DMS 273 (cell line): ENCODE measurements at regions not wholly inside any gene's neighbourhood (a gene's known extent, or its start where the extent isn't known, plus 50 kb on each side); places are given as distances from the start of the nearest gene placed in this dataset.
"Not testable (repeated sequence)": the region's sequence is repeated elsewhere in the genome, so short reads cannot be mapped to it uniquely, and the experiment has no call there.

Source experiments
- DNase-seq: peaks from one replicate; lab custom pipeline; 2025; ENCODE audit not compliant: unreplicated experiment; lab: John Stamatoyannopoulos, UW

DNA sequence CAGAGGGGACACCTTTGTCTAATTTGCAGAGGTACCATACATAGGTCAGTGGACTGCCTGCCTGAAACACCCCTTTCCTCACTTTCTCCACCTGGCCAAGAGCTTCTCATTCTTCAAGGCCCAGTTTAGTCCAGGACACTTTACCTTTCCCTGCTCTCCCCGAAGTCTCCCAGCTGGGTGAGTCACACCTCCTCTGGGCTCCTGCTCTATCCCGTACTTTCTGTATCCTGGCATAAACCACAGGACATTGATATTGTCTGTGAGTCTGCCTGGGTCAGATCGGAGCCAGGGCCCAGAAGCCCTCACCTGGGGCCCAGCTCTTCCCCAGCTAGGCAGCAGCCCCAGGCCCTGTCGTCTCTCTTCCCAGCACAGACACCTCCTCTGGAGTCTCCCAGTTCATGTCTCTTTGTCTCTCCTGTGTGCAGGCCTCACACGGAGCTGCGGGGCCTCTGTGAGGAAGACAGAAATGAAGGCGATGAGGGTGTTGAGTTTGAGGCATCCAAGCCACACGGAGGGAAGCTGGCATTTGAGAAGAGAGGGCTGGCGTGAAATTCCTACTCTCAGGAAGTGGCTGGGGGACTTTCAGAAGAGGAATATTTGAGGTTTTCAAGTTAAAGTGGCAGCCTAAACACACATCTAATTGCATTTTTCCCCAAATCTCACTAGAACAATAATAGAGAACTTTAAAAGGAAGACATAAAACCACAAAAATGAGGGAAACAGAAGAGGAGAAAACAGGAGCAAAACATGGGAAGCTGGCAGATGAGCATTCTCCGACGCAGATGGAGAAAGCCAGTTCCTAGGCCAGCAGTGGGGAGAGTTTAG is 79.6 kb upstream of the LAPTM4A start:
- DNase-seq: no peak

- no peak for DNase-seq
Measured at GRCh38 chr2:20130160-20130560, 78.7 kb upstream of the LAPTM4A start.

DNA sequence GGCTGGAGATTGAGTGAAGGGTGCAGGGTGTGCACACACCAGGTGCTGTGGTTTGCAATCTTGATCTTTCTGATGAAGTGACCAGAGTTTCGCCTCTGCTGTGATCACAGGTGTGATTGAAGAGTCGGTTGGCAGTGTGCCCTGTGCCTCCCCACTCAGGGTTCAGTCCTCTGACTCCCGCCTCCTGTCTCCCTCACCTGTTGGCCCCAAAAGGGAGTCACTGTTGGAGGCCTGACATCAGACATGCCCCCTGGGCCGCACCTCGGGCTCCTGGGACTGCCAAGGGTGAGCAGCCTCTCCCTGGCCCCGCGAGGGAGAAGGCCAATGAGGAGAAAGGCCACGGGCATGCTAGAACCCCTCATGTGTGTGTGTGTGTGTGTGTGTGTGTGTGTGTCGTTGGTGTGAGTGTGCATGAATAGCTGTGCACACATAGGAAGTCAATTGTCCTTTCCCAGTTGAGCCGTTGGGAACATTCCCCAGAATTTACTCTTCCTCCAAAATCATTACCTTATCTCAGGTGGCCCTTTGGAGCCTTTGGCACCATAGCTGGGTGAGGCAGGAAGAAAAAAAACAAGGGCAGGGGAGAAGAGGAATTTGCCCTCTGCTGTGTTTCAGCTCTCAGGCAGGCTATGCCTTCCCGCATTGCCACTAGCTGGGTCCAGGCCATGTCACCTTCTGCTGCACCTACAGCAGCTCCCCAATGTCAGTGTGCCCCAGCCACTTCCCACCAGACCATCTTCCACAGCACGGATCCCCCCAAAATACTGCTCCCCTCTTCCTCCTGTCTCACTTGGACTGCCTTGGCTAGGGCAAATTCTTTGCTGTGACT is 78.1 kb upstream of the LAPTM4A start:
- DNase-seq: no peak

DNA sequence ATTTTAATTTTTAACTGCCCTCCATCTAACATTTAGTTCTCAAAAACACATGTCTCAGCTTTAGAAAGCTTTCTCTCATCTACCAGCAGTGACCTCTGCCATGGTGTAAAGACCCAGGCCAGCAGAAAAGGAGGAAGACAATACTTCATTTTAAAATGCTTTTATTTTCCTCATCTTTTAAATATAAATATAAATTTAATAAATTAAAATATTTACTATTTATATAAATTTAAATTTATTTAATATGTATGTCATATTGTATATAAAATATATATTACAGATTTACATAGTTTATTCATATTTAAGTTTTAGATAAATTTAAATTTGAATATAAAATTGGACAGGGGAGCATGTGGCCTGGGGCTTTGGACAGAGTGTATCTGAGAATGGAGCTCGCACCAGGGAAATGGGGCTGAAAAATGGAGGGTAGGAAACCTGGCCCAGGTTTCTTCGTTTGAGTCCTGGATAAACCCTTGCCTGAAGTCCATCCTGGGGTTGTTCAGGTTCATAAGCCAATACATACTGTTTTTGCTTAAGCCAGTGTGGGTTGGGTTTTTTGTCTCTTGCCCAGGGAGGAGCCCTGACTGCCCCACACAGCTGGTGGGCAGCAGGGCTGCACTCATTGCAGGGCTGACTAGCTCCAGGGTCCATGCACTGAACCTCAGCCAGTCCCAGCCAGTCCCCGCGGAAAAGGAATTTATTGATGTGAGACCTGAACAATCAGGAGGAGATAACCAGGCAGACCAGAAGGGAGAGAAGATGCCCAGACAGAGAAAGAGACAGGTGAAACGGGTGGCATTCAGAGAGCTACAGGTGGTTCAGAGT is 77.3 kb upstream of the LAPTM4A start:
- no peak for DNase-seq

GRCh38 chr2:20126469-20126868 is 75.0 kb upstream of the LAPTM4A start:
- no peak for DNase-seq

DNA sequence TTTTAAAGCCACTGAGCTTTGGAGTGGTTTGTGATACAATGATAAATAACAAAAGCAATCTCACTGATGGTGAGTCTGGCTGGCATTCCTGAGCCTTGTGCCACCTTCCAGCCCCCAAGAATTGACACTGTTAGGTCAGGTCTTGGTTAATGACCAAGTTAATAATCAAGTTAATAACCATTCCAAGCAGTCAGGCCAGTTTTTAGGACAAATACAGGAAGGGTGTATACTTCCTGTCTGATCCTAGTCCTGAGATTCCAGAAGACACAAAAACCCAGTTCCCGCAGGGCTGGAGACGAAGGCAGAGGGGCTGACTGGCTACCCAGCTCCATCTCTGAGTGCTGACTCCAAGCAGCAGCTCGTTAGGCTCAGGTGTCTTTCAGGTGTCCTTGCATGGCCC is 74.6 kb upstream of the LAPTM4A start:
- no peak for DNase-seq

- DNase-seq: no peak
Measured at GRCh38 chr2:20125616-20126015, 74.2 kb upstream of the LAPTM4A start.

DNA sequence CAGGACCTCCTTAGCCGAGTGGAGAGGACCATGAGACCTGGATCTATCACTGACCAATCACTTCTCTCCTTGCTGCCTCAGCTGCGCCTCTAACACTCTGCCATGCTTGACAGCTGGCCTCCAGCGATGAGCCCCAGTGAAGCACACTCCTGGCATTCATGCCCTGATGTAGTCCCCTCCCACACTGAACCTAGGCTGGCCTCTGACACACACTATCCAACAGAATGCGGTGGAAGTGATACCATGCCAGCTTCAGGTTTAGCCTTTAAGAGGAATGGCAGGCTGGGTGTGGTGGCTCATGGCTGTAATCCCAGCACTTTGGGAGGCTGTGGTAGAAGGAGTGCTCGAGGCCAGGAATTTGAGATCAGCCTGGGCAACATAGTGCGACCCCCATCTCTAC is 73.7 kb upstream of the LAPTM4A start:
- DNase-seq: no peak

DNA sequence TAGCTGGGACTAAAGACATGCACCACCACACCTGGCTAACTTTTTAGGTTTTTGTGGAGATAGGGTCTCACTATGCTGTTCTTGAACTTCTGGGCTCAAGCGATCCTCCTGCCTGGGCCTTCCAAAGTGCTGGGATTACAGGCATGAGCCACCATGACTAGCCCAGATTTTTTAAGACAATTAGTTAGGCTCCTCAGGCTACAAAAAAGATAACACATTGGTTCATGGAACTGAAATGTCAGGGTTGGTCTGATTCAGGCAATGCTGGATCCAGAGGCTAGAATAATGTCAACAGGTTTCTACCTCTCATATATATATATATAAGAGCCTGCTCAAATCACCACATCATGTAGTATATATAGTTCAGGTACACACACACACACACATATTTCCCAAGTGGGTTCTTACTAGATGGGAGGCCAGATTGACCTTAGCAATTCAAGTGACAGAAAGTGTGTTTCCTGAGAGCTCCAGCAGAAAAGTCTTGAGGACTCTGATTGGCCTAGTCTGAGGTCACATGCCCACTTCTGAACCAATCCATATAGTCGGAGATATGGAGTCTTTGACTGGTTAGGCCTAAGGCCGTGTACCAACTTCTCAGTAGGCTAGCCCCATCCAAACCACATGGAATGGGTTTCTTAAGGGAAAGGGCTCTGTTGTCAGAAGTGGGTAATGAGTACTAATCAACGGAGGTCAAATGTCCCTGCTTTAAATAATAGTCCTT is 72.6 kb upstream of the LAPTM4A start:
- no peak for DNase-seq

DNA sequence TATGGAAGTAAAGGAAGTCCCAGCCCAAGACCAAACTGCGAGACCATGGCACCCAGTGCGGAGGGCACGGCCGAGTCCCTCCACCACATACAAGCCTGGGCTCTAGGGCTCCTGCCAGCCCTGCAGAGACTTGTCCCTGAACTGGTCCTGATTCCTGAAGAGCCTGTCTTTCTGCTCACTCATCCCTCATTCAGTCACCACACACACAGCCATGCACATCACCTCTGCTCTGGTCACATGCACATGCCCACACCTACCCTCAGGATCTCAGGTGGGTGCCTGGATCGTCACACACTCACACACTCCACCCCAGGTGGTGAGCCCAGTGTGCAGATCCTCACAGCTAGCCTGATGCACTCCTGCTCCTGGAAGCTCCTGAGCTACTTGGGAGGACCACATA is 71.4 kb upstream of the LAPTM4A start:
- DNase-seq: no peak

GRCh38 chr2:20120569-20121416 is 69.4 kb upstream of the LAPTM4A start:
- no peak for DNase-seq

DNA sequence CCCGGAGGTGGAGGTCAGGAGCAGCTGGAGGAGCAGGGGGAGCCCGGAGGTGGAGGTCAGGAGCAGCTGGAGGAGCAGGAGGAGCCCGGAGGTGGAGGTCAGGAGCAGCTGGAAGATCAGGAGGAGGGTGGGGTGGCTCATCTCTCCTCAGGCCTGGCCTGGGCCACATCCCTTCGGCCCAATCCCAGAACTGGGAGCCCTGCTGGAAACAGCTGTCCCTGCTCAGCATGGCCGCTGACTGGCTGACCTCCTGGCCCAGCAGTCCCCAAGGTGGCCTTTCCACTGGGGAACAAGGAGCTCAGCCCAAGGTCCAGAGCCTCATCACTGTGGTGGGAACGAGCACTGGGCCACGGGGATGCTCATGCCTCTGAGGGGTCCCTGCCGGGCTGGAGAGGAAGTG is 66.6 kb upstream of the LAPTM4A start:
- no peak for DNase-seq

GRCh38 chr2:20115902-20116301 is 64.5 kb upstream of the LAPTM4A start:
- no peak for DNase-seq

GRCh38 chr2:20115374-20115773 is 63.9 kb upstream of the LAPTM4A start:
- DNase-seq: no peak

GRCh38 chr2:20113986-20114938 is 62.8 kb upstream of the LAPTM4A start:
- no peak for DNase-seq

DNA sequence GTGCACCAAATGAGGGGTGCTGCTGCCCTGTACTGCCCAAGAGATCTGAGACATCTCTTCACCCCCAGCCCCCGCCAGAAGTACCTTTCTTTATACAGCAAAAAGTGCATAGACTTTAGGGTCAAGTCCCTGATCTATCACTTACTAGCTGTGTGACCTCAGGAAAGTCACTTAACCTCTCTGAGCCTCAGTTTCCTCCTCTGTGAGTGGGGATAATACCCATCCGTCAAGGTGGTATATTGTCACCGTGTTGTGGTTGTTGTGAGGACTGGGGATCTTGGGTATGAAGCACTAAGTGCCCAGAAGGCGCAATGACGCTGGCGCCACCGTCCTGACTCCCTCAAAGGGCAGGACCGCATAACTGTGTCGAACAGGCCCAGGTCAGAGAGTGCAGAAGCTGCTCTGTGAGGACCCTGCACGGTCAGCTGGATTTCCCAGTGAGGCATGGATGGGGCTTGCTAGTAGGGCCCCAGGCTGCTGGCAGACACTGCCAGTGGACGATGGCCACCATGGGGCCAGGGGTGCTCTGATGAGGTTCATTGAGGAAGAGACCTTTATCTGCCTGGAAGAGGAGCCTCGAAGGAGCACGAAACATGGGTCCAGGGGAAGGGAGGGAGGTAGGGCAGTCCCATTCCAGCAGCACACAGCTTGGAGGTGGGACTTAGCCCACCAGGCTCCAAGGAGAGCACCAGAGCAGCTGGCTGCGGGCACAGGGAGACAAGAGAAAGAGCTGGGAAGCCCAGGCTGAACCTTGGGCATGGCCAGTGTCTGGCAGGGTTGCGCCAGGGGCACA is 61.8 kb upstream of the LAPTM4A start:
- no peak for DNase-seq

GRCh38 chr2:20112361-20112760 is 60.9 kb upstream of the LAPTM4A start:
- not testable (repeated sequence) for DNase-seq
